ENCODE measurements at regions not wholly inside any gene's neighbourhood (a gene's known extent, or its start where the extent isn't known, plus 50 kb on each side); places are given as distances from the start of the nearest gene placed in this dataset.

DNA sequence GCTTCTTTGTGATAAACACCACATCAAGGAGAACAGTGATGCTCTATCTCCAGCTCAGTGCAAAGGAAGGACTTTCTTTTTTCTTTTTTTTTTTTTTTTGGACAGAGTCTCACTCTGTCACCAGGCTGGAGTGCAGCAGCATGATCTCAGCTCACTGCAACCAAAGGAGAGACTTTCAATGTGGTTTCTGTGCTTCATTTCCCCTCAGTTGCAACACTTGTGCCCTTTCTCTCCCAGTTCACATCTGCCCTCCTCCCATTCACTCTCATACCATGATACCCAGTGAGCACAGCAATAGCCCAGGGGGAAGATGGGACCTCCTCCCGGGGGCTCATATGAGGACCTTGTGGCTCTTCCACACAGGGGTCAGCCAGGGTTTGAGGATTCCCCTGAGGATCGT lies 110.0 kb downstream of the MTRR start:
- 5% methylated on average over 2 of the region's 2 CpGs for WGBS (ENCODE audit: missing lambda C conversion rate)
- no peak overlapping the region for H3K4me2 ChIP-seq
- no peaks in the 10 kb centered on the region for H3K9me3 ChIP-seq
- no peak overlapping the region for H3K27ac ChIP-seq
- CTCF ChIA-PET: no interaction called here
- ATAC-seq (no peak), FAIRE-seq (no peak), DNase-seq (ENCODE audit: low read depth in 1 of 2, low spot score in 1 of 2) (no peak)
- H3K4me1 ChIP-seq: no peaks in the 10 kb centered on the region
- POLR2A ChIA-PET: no interaction called here
- H3K4me3 ChIP-seq: no peak overlapping the region
- no peak for TF ChIP-seq HDAC2 (IDR thresholded peaks at IDR 0.05)
- no peak for TF ChIP-seq SREBF2 (IDR thresholded peaks at IDR 0.05)
- no peak for TF ChIP-seq KDM5A (IDR thresholded peaks at IDR 0.05)
- no peak for TF ChIP-seq ZC3H11A (IDR thresholded peaks at IDR 0.05)
- no peak for TF ChIP-seq FOSL2 (IDR thresholded peaks at IDR 0.05)
- TF ChIP-seq FOSL2 (CRISPR knock-in tag; IDR thresholded peaks at IDR 0.05): no peak
- TF ChIP-seq RCOR1 (IDR thresholded peaks at IDR 0.05; ENCODE audit: low read depth, low read length): no peak

DNA sequence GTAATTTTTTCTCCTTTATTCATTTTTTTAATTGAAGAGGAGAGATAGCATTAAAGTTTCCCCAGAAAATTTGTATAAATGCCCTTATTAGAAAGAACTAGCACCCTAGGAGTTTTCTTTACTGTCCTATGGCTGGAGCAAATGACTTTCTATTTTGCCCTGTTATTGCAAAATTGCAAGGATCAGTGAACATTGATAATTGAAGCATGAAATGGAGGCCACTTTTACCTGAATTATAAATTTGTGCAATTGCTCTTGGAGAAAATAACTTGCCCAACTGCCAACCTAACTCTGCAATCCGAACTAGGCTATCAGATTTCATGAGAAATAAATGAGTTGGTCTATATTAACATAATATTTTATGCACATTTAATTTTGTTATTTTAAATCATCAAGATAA lies 111.9 kb downstream of the MTRR start:
- POLR2A ChIA-PET: no interaction called here
- TF ChIP-seq, protein P1, sequence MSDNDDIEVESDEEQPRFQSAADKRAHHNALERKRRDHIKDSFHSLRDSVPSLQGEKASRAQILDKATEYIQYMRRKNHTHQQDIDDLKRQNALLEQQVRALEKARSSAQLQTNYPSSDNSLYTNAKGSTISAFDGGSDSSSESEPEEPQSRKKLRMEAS (IDR thresholded peaks at IDR 0.05): no peak
- TF ChIP-seq SREBF2 (IDR thresholded peaks at IDR 0.05) (no peak), NR3C1 (IDR thresholded peaks at IDR 0.05) (no peak), BHLHE40 (IDR thresholded peaks at IDR 0.05; ENCODE audit: low read depth, low read length) (no peak), TP53 (CRISPR knock-in tag; IDR thresholded peaks at IDR 0.05) (no peak), POLR2A (IDR thresholded peaks at IDR 0.05; ENCODE audit: low read length) (no peak), ZFP36 (IDR thresholded peaks at IDR 0.05; ENCODE audit: borderline replicate concordance, partially characterized antibody) (no peak), EP300 (IDR thresholded peaks at IDR 0.05) (no peak), HOXB13 (CRISPR knock-in tag; IDR thresholded peaks at IDR 0.05; ENCODE audit: low read depth) (no peak), PHF8 (IDR thresholded peaks at IDR 0.05; ENCODE audit: borderline replicate concordance, low read depth) (no peak), RARB (CRISPR knock-in tag; IDR thresholded peaks at IDR 0.05) (no peak), GATA3 (IDR thresholded peaks at IDR 0.05; ENCODE audit: borderline replicate concordance) (no peak), KDM5A (IDR thresholded peaks at IDR 0.05) (no peak), NFE2L2 (conservative IDR thresholded peaks at IDR 0.05; ENCODE audit: low read length) (no peak), FOSB (CRISPR knock-in tag; IDR thresholded peaks at IDR 0.05) (no peak), HOXA7 (CRISPR knock-in tag; IDR thresholded peaks at IDR 0.05) (no peak), CBX8 (IDR thresholded peaks at IDR 0.05) (no peak)
- TF ChIP-seq, protein P2, sequence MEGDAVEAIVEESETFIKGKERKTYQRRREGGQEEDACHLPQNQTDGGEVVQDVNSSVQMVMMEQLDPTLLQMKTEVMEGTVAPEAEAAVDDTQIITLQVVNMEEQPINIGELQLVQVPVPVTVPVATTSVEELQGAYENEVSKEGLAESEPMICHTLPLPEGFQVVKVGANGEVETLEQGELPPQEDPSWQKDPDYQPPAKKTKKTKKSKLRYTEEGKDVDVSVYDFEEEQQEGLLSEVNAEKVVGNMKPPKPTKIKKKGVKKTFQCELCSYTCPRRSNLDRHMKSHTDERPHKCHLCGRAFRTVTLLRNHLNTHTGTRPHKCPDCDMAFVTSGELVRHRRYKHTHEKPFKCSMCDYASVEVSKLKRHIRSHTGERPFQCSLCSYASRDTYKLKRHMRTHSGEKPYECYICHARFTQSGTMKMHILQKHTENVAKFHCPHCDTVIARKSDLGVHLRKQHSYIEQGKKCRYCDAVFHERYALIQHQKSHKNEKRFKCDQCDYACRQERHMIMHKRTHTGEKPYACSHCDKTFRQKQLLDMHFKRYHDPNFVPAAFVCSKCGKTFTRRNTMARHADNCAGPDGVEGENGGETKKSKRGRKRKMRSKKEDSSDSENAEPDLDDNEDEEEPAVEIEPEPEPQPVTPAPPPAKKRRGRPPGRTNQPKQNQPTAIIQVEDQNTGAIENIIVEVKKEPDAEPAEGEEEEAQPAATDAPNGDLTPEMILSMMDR (IDR thresholded peaks at IDR 0.05): no peak
- Histone ChIP-seq H3K27ac (no peak overlapping the region), H3K4me1 (no peaks in the 10 kb centered on the region), H3K9me3 (no peaks in the 10 kb centered on the region), H3K4me2 (no peak overlapping the region), H3K4me3 (no peak overlapping the region)
- CTCF ChIA-PET: no interaction called here
- DNase-seq (ENCODE audit: low read depth in 1 of 2, low spot score in 1 of 2): no peak
- WGBS (ENCODE audit: missing lambda C conversion rate): 3% methylated on average over 1 of the region's 1 CpG
- no peak for FAIRE-seq
- ATAC-seq: no peak

DNA sequence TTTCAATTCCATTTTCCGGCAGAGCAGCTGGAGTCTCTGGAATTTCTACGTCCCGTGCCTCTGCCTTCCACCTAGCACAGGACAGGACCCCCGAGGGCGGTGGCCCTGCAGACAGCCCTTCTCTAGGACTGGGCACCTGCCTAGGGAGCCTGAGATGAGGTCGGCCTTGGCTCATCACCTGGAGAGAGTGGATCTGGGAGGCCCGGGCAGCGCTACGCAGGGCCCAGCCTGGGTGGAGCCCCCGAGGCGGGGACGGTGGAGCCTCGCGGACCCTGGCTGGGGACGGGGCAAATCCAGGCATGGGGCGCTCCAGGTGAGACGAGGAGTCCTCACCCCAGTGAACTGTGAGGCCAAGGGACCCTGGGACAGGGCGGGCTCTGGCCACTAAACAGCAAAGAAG lies 114.5 kb downstream of the MTRR start:
- 6% methylated on average over 12 of the region's 18 CpGs for WGBS (ENCODE audit: missing lambda C conversion rate)
- Histone ChIP-seq H3K9me3 (no peaks in the 10 kb centered on the region), H3K4me1 (no peaks in the 10 kb centered on the region), H3K27ac (no peak overlapping the region), H3K4me3 (no peak overlapping the region), H3K4me2 (no peak overlapping the region)
- POLR2A ChIA-PET: no interaction called here
- ATAC-seq (peak in 1 of 2 experiments; percentile 38; a peak in 2 of 6 replicates), DNase-seq (ENCODE audit: low read depth in 1 of 2, low spot score in 1 of 2) (no peak), FAIRE-seq (no peak)
- CTCF ChIA-PET: no interaction called here
- no peak for TF ChIP-seq POLR2A (IDR thresholded peaks at IDR 0.05; ENCODE audit: low read length)
- TF ChIP-seq JUNB (IDR thresholded peaks at IDR 0.05): no peak
- TF ChIP-seq NPAS2 (CRISPR knock-in tag; IDR thresholded peaks at IDR 0.05; ENCODE audit: borderline replicate concordance): no peak
- no peak for TF ChIP-seq NR3C1 (IDR thresholded peaks at IDR 0.05)
- TF ChIP-seq FOXS1 (CRISPR knock-in tag; IDR thresholded peaks at IDR 0.05): no peak
- TF ChIP-seq CEBPB (IDR thresholded peaks at IDR 0.05): no peak
- TF ChIP-seq, protein P3, sequence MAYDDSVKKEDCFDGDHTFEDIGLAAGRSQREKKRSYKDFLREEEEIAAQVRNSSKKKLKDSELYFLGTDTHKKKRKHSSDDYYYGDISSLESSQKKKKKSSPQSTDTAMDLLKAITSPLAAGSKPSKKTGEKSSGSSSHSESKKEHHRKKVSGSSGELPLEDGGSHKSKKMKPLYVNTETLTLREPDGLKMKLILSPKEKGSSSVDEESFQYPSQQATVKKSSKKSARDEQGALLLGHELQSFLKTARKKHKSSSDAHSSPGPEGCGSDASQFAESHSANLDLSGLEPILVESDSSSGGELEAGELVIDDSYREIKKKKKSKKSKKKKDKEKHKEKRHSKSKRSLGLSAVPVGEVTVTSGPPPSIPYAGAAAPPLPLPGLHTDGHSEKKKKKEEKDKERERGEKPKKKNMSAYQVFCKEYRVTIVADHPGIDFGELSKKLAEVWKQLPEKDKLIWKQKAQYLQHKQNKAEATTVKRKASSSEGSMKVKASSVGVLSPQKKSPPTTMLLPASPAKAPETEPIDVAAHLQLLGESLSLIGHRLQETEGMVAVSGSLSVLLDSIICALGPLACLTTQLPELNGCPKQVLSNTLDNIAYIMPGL (CRISPR knock-in tag; IDR thresholded peaks at IDR 0.05; ENCODE audit: borderline replicate concordance): no peak
- TF ChIP-seq, protein P4, sequence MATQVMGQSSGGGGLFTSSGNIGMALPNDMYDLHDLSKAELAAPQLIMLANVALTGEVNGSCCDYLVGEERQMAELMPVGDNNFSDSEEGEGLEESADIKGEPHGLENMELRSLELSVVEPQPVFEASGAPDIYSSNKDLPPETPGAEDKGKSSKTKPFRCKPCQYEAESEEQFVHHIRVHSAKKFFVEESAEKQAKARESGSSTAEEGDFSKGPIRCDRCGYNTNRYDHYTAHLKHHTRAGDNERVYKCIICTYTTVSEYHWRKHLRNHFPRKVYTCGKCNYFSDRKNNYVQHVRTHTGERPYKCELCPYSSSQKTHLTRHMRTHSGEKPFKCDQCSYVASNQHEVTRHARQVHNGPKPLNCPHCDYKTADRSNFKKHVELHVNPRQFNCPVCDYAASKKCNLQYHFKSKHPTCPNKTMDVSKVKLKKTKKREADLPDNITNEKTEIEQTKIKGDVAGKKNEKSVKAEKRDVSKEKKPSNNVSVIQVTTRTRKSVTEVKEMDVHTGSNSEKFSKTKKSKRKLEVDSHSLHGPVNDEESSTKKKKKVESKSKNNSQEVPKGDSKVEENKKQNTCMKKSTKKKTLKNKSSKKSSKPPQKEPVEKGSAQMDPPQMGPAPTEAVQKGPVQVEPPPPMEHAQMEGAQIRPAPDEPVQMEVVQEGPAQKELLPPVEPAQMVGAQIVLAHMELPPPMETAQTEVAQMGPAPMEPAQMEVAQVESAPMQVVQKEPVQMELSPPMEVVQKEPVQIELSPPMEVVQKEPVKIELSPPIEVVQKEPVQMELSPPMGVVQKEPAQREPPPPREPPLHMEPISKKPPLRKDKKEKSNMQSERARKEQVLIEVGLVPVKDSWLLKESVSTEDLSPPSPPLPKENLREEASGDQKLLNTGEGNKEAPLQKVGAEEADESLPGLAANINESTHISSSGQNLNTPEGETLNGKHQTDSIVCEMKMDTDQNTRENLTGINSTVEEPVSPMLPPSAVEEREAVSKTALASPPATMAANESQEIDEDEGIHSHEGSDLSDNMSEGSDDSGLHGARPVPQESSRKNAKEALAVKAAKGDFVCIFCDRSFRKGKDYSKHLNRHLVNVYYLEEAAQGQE (IDR thresholded peaks at IDR 0.05): no peak
- no peak for TF ChIP-seq MAZ (IDR thresholded peaks at IDR 0.05; ENCODE audit: borderline replicate concordance, low read depth, low read length)
- TF ChIP-seq HDAC2 (IDR thresholded peaks at IDR 0.05): no peak
